Naive thymus-derived CD4-positive, alpha-beta T cell (primary cell): ENCODE measurements at regions not wholly inside any gene's neighbourhood (a gene's known extent, or its start where the extent isn't known, plus 50 kb on each side); places are given as distances from the start of the nearest gene placed in this dataset.

ENCODE experiments used
- ATAC-seq: fragments of 150-1000 bp; cut with Tn5 transposase; 2 replicates; pipeline ENCODE4 v1.10.0; 2021; ENCODE audit warnings: mild to moderate bottlenecking, moderate library complexity
- CTCF ChIA-PET: fragments of 350-600 bp; sonication (Branson Sonifier 250); formaldehyde crosslinking; loops from one replicate; lab custom pipeline; 2021; ENCODE audit warnings: antibody characterized with exemption; lab: Charles Lee
- POLR2A ChIA-PET: fragments of 350-600 bp; sonication (Branson Sonifier 250); formaldehyde crosslinking; loops from one replicate; lab custom pipeline; 2021; ENCODE audit warnings: antibody characterized with exemption, inconsistent platforms; lab: Charles Lee
- DNase-seq, 9 donors: peaks; one replicate each; pipeline versions ENCODE4 v3.0.0 to v3.0.0-alpha.2; 2020 to 2022; ENCODE audit warnings: mixed read lengths in 1 of 9
- H3K27ac ChIP-seq: one replicate; pipeline ENCODE4 v1.7.0; 2013; ENCODE audit warnings: mild to moderate bottlenecking, low read depth, low read length, moderate library complexity
- H3K27me3 ChIP-seq, 2 donors: one replicate each; pipeline ENCODE4 v1.7.0; 2013; ENCODE audit warnings: low read length in 2 of 2, mild to moderate bottlenecking in 2 of 2, moderate library complexity in 2 of 2; ENCODE audit not compliant: control insufficient read depth in 2 of 2, insufficient read depth in 2 of 2
- H3K36me3 ChIP-seq, 3 experiments: 1 replicate in 2 of 3; 2 replicates in 1 of 3; pipeline ENCODE4 v1.7.0; 2013; ENCODE audit warnings: low read length in 3 of 3, mild to moderate bottlenecking in 3 of 3, moderate library complexity in 1 of 3; ENCODE audit not compliant: insufficient read depth in 3 of 3, control insufficient read depth in 2 of 3
- H3K4me1 ChIP-seq, 2 donors: one replicate each; pipeline ENCODE4 v1.7.0; 2013; ENCODE audit warnings: low read length in 2 of 2, mild to moderate bottlenecking in 2 of 2, moderate library complexity in 1 of 2; ENCODE audit not compliant: control insufficient read depth in 2 of 2, insufficient read depth in 2 of 2
- H3K4me3 ChIP-seq: 2 replicates; pipeline ENCODE4 v1.7.0; 2013; ENCODE audit warnings: mild to moderate bottlenecking, low read length
- H3K9me3 ChIP-seq, 3 experiments: 1 replicate in 2 of 3; 2 replicates in 1 of 3; pipeline ENCODE4 v1.7.0; 2013; ENCODE audit warnings: low read length in 3 of 3; ENCODE audit not compliant: control insufficient read depth in 2 of 3
- H3K27ac Mint-ChIP-seq, 9 donors: one replicate each; pipeline ENCODE4 v1.8.0; 2020 to 2022; ENCODE audit warnings: mixed read lengths in 9 of 9, mild to moderate bottlenecking in 8 of 9, moderate library complexity in 5 of 9, inconsistent platforms in 2 of 9
- H3K27me3 Mint-ChIP-seq, 5 donors: one replicate each; pipeline ENCODE4 v1.8.0; 2021 to 2022; ENCODE audit warnings: mixed read lengths in 5 of 5, mild to moderate bottlenecking in 1 of 5
- H3K36me3 Mint-ChIP-seq, 5 donors: one replicate each; pipeline ENCODE4 v1.8.0; 2020 to 2022; ENCODE audit warnings: mixed read lengths in 5 of 5, mild to moderate bottlenecking in 3 of 5, inconsistent platforms in 1 of 5
- H3K4me1 Mint-ChIP-seq, 7 donors: one replicate each; pipeline ENCODE4 v1.8.0; 2020 to 2022; ENCODE audit warnings: mixed read lengths in 7 of 7, mild to moderate bottlenecking in 3 of 7, inconsistent platforms in 1 of 7
- H3K4me3 Mint-ChIP-seq, 10 donors: one replicate each; pipeline ENCODE4 v1.8.0; 2020 to 2022; ENCODE audit warnings: mild to moderate bottlenecking in 10 of 10, mixed read lengths in 10 of 10, moderate library complexity in 6 of 10, inconsistent platforms in 2 of 10
- H3K9me3 Mint-ChIP-seq, 11 donors: one replicate each; pipeline ENCODE4 v1.8.0; 2020 to 2022; ENCODE audit warnings: mixed read lengths in 11 of 11, mild to moderate bottlenecking in 4 of 11, inconsistent platforms in 1 of 11, moderate library complexity in 1 of 11
- intact Hi-C, 2 donors: fragments of 100-400 bp; cut with micrococcal nuclease; formaldehyde crosslinking; loops; one replicate each; pipeline ENCODE4 v1.15.1; 2023

- DNase-seq (no peak), ATAC-seq (no peak)
- no peaks in the 10 kb centered on the region for H3K9me3 ChIP-seq
- Mint-ChIP-seq H3K27me3 (peaks cover 0 to 15% (median 8%) of the 10 kb centered on the region in 5 donors), H3K9me3 (peaks cover 0 to 4% (median 0%) of the 10 kb centered on the region in 11 donors), H3K27ac (no peak overlapping the region), H3K36me3 (no peaks in the 10 kb centered on the region), H3K4me1 (no peaks in the 10 kb centered on the region), H3K4me3 (no peak overlapping the region)
- H3K36me3 ChIP-seq, result no peaks in the 10 kb centered on the region
- no peaks in the 10 kb centered on the region for H3K27me3 ChIP-seq
- ChIA-PET CTCF (no interaction called here), POLR2A (no interaction called here)
- no peaks in the 10 kb centered on the region for H3K4me1 ChIP-seq
- intact Hi-C loops, result no loop called here
- H3K27ac ChIP-seq, result no peak overlapping the region
- no peak overlapping the region for H3K4me3 ChIP-seq
These were observed 91.3 kb upstream of the TMEM17 start for GRCh38 chr2:62597323-62597722.

GRCh38 chr2:62596061-62596921, 90.3 kb upstream of the TMEM17 start:
- ChIA-PET POLR2A (no interaction called here), CTCF (no interaction called here)
- no peaks in the 10 kb centered on the region for H3K36me3 ChIP-seq
- Mint-ChIP-seq H3K9me3 (peaks cover 0 to 4% (median 0%) of the 10 kb centered on the region in 11 donors), H3K27me3 (peaks cover 0 to 8% (median 6%) of the 10 kb centered on the region in 5 donors), H3K4me1 (no peaks in the 10 kb centered on the region), H3K27ac (no peak overlapping the region), H3K4me3 (no peak overlapping the region), H3K36me3 (no peaks in the 10 kb centered on the region)
- no peak overlapping the region for H3K4me3 ChIP-seq
- DNase-seq (no peak), ATAC-seq (no peak)
- H3K27ac ChIP-seq, result no peak overlapping the region
- H3K4me1 ChIP-seq, result no peaks in the 10 kb centered on the region
- no peaks in the 10 kb centered on the region for H3K27me3 ChIP-seq
- no peaks in the 10 kb centered on the region for H3K9me3 ChIP-seq
- intact Hi-C loops, result no loop called here

GRCh38 chr2:62595474-62595873, 89.5 kb upstream of the TMEM17 start:
- no peak overlapping the region for H3K4me3 ChIP-seq
- no peaks in the 10 kb centered on the region for H3K9me3 ChIP-seq
- Mint-ChIP-seq H3K27ac (no peak overlapping the region), H3K4me1 (no peaks in the 10 kb centered on the region), H3K27me3 (peaks cover 0 to 8% (median 1%) of the 10 kb centered on the region in 5 donors), H3K4me3 (no peak overlapping the region), H3K9me3 (peaks cover 0 to 4% (median 0%) of the 10 kb centered on the region in 11 donors), H3K36me3 (no peaks in the 10 kb centered on the region)
- no peaks in the 10 kb centered on the region for H3K36me3 ChIP-seq
- intact Hi-C loops, result no loop called here
- DNase-seq (no peak), ATAC-seq (no peak)
- POLR2A ChIA-PET, result no interaction called here
- CTCF ChIA-PET, result no interaction called here
- no peaks in the 10 kb centered on the region for H3K4me1 ChIP-seq
- H3K27me3 ChIP-seq, result no peaks in the 10 kb centered on the region
- H3K27ac ChIP-seq, result no peak overlapping the region

- ATAC-seq, result no peak
- Mint-ChIP-seq H3K4me3 (no peak overlapping the region), H3K4me1 (no peaks in the 10 kb centered on the region), H3K27ac (no peak overlapping the region), H3K9me3 (no peaks in the 10 kb centered on the region), H3K27me3 (peaks cover 0 to 5% (median 1%) of the 10 kb centered on the region in 5 donors), H3K36me3 (no peaks in the 10 kb centered on the region)
- no peaks in the 10 kb centered on the region for H3K9me3 ChIP-seq
- ChIA-PET CTCF (no interaction called here), POLR2A (no interaction called here)
- H3K27ac ChIP-seq, result no peak overlapping the region
- H3K27me3 ChIP-seq, result no peaks in the 10 kb centered on the region
- DNase-seq, result no peak
- intact Hi-C loops, result no loop called here
- H3K36me3 ChIP-seq, result no peaks in the 10 kb centered on the region
- no peak overlapping the region for H3K4me3 ChIP-seq
- H3K4me1 ChIP-seq, result no peaks in the 10 kb centered on the region
These were observed 87.8 kb upstream of the TMEM17 start for GRCh38 chr2:62593825-62594224.

GRCh38 chr2:62591491-62591890, 85.5 kb upstream of the TMEM17 start:
- ChIA-PET POLR2A (no interaction called here), CTCF (no interaction called here)
- Histone ChIP-seq H3K4me3 (no peak overlapping the region), H3K27me3 (no peaks in the 10 kb centered on the region), H3K4me1 (no peaks in the 10 kb centered on the region), H3K9me3 (no peaks in the 10 kb centered on the region), H3K27ac (no peak overlapping the region), H3K36me3 (no peaks in the 10 kb centered on the region)
- Mint-ChIP-seq H3K4me3 (no peak overlapping the region), H3K4me1 (no peaks in the 10 kb centered on the region), H3K27me3 (peaks cover 0 to 19% (median 9%) of the 10 kb centered on the region in 5 donors), H3K9me3 (no peaks in the 10 kb centered on the region), H3K27ac (no peak overlapping the region), H3K36me3 (no peaks in the 10 kb centered on the region)
- DNase-seq (no peak), ATAC-seq (no peak)
- intact Hi-C loops, result no loop called here

- Histone ChIP-seq H3K27ac (no peak overlapping the region), H3K27me3 (no peaks in the 10 kb centered on the region), H3K9me3 (no peaks in the 10 kb centered on the region), H3K4me3 (no peak overlapping the region), H3K4me1 (no peaks in the 10 kb centered on the region), H3K36me3 (no peaks in the 10 kb centered on the region)
- Mint-ChIP-seq H3K4me3 (no peak overlapping the region), H3K36me3 (no peaks in the 10 kb centered on the region), H3K9me3 (peaks cover 0 to 6% (median 0%) of the 10 kb centered on the region in 11 donors), H3K4me1 (no peaks in the 10 kb centered on the region), H3K27ac (no peak overlapping the region), H3K27me3 (peaks cover 0 to 19% (median 12%) of the 10 kb centered on the region in 5 donors)
- intact Hi-C loops, result no loop called here
- no peak for ATAC-seq
- DNase-seq, result no peak
- CTCF ChIA-PET, result no interaction called here
- POLR2A ChIA-PET, result no interaction called here
These were observed 83.8 kb upstream of the TMEM17 start for GRCh38 chr2:62589691-62590356.
